GM21423 (cell line): ENCODE measurements at regions not wholly inside any gene's neighbourhood (a gene's known extent, or its start where the extent isn't known, plus 50 kb on each side); places are given as distances from the start of the nearest gene placed in this dataset.

ENCODE experiments used
- ATAC-seq: cut with Tn5 transposase; IDR thresholded peaks from one replicate; pipeline ENCODE4 v1.9.1; 2021; ENCODE audit warnings: mild to moderate bottlenecking, moderate library complexity; ENCODE audit not compliant: unreplicated experiment

GRCh38 chr15:46677491-46677890 lies 1039.8 kb upstream of the SEMA6D start:
- no peak for ATAC-seq

GRCh38 chr15:46681901-46682300 lies 1035.4 kb upstream of the SEMA6D start:
- ATAC-seq: no peak

- ATAC-seq: no peak
Observed at GRCh38 chr15:46682969-46683791, 1034.1 kb upstream of the SEMA6D start.

- ATAC-seq: no peak
Observed at GRCh38 chr15:46685096-46685495, 1032.2 kb upstream of the SEMA6D start.

GRCh38 chr15:46685681-46686080 lies 1031.6 kb upstream of the SEMA6D start:
- no peak for ATAC-seq

- no peak for ATAC-seq
Observed at GRCh38 chr15:46696281-46696680, 1021.0 kb upstream of the SEMA6D start.

- ATAC-seq: no peak
Observed at GRCh38 chr15:46701346-46701745, 1016.0 kb upstream of the SEMA6D start.

GRCh38 chr15:46701896-46702295 lies 1015.4 kb upstream of the SEMA6D start:
- ATAC-seq: no peak

- ATAC-seq: peak; percentile 57
Observed at GRCh38 chr15:46703020-46703861, 1014.1 kb upstream of the SEMA6D start.

GRCh38 chr15:46703871-46704637 lies 1013.3 kb upstream of the SEMA6D start:
- peak; percentile 38 for ATAC-seq

GRCh38 chr15:46707452-46707851 lies 1009.9 kb upstream of the SEMA6D start:
- ATAC-seq: no peak

GRCh38 chr15:46708226-46708625 lies 1009.1 kb upstream of the SEMA6D start:
- ATAC-seq: no peak

- ATAC-seq: no peak
Observed at GRCh38 chr15:46709460-46710083, 1007.7 kb upstream of the SEMA6D start.

GRCh38 chr15:46710401-46710960 lies 1006.8 kb upstream of the SEMA6D start:
- no peak for ATAC-seq

- ATAC-seq: no peak
Observed at GRCh38 chr15:46713045-46713444, 1004.3 kb upstream of the SEMA6D start.

- no peak for ATAC-seq
Observed at GRCh38 chr15:46714950-46715349, 1002.4 kb upstream of the SEMA6D start.

- ATAC-seq: no peak
Observed at GRCh38 chr15:46723308-46723707, 994.0 kb upstream of the SEMA6D start.

GRCh38 chr15:46732060-46732459 lies 985.2 kb upstream of the SEMA6D start:
- ATAC-seq: no peak

GRCh38 chr15:46735115-46735514 lies 982.2 kb upstream of the SEMA6D start:
- ATAC-seq: no peak

GRCh38 chr15:46751303-46751702 lies 966.0 kb upstream of the SEMA6D start:
- no peak for ATAC-seq
